Aorta (tissue), 5 donors: ENCODE measurements at regions not wholly inside any gene's neighbourhood (a gene's known extent, or its start where the extent isn't known, plus 50 kb on each side); places are given as distances from the start of the nearest gene placed in this dataset.

Experiments
- ATAC-seq: fragments of 200-7000 bp; cut with Tn5 transposase; one replicate; pipeline ENCODE4 v1.9.1; 2022; ENCODE audit warnings: moderate library complexity; ENCODE audit not compliant: low FRiP score
- DNase-seq, 2 donors: peaks; one replicate each; pipeline ENCODE4 v3.0.0-alpha.2; 2020
- H3K27ac ChIP-seq, 2 donors: one replicate each; pipeline ENCODE4 v1.5.1; 2013; ENCODE audit warnings: low read length in 2 of 2, mild to moderate bottlenecking in 2 of 2, moderate library complexity in 2 of 2, control low read depth in 1 of 2, inconsistent platforms in 1 of 2, low read depth in 1 of 2
- H3K27me3 ChIP-seq, 2 donors: one replicate each; pipeline ENCODE4 v1.6.1; 2013; ENCODE audit warnings: control low read depth in 1 of 2, low read length in 1 of 2, mild to moderate bottlenecking in 1 of 2, moderate library complexity in 1 of 2; ENCODE audit not compliant: insufficient read depth in 2 of 2, control insufficient read depth in 1 of 2
- H3K36me3 ChIP-seq, 2 donors: one replicate each; pipeline ENCODE4 v1.6.1; 2013; ENCODE audit warnings: control low read depth in 1 of 2, low read length in 1 of 2, mild to moderate bottlenecking in 1 of 2; ENCODE audit not compliant: insufficient read depth in 2 of 2, control insufficient read depth in 1 of 2
- H3K4me1 ChIP-seq, 2 donors: one replicate each; pipeline ENCODE4 v1.6.1; 2013; ENCODE audit warnings: low read length in 2 of 2, control low read depth in 1 of 2, mild to moderate bottlenecking in 1 of 2, moderate library complexity in 1 of 2; ENCODE audit not compliant: insufficient read depth in 2 of 2, control insufficient read depth in 1 of 2
- H3K4me3 ChIP-seq, 2 donors: one replicate each; pipeline ENCODE4 v1.5.1; 2013; ENCODE audit warnings: low read length in 2 of 2, control low read depth in 1 of 2, mild to moderate bottlenecking in 1 of 2
- H3K9me3 ChIP-seq: one replicate; pipeline ENCODE4 v1.6.1; 2013; ENCODE audit warnings: mild to moderate bottlenecking, low read length; ENCODE audit not compliant: control insufficient read depth
- WGBS, 2 donors: extraction: QIAGEN DNeasy Blood & Tissue Kit; methylation state at CpG; one replicate each; pipeline ENCODE4 v1.1.7; 2013; 5-methylcytosine and 5-hydroxymethylcytosine counted together
- intact Hi-C, 2 donors: fragments of 100-400 bp; cut with DNase I; formaldehyde crosslinking; loops; one replicate each; pipeline versions ENCODE4 v1.14.2 to v1.15.0; 2022
- donor health status: healthy with polysubstance abuse.
- donor health status: Bipolar disorder and iron deficiency.
- donor health status: DM: no; HTN: no; CAD: no.
- donor health status: DM: no; HTN: no; CAD: no.
- donor health status: DM: yes; HTN: yes; CAD: no.

- Histone ChIP-seq H3K4me3 (no peak overlapping the region), H3K4me1 (no peaks in the 10 kb centered on the region), H3K27ac (no peak overlapping the region), H3K9me3 (no peaks in the 10 kb centered on the region), H3K27me3 (no peaks in the 10 kb centered on the region), H3K36me3 (no peaks in the 10 kb centered on the region)
- WGBS, 2 donors = 45 to 63% methylated on average over 21 of the region's 21 CpGs
- no peak for DNase-seq
- no peak for ATAC-seq
- intact Hi-C loops = loop anchor here (5.0 to 10.0 kb wide), 4 partner anchors 107 to 360 kb away; no protein-coding TSS in a partner anchor
Measured at GRCh38 chrX:39904816-39905537, 192.8 kb downstream of the BCOR start.

GRCh38 chrX:39905538-39905891, 192.2 kb downstream of the BCOR start:
- intact Hi-C loops = loop anchor here (5.0 to 10.0 kb wide), 4 partner anchors 107 to 359 kb away; no protein-coding TSS in a partner anchor

GRCh38 chrX:39905946-39906345, 191.8 kb downstream of the BCOR start:
- Histone ChIP-seq H3K27me3 (no peaks in the 10 kb centered on the region), H3K4me1 (no peaks in the 10 kb centered on the region), H3K27ac (no peak overlapping the region), H3K4me3 (no peak overlapping the region), H3K36me3 (no peaks in the 10 kb centered on the region), H3K9me3 (no peaks in the 10 kb centered on the region)
- 47 to 68% methylated on average over 11 of the region's 11 CpGs for WGBS, 2 donors
- DNase-seq (peak in 1 of 2 donors; percentile 34), ATAC-seq (no peak)
- intact Hi-C loops = loop anchor here (5.0 to 10.0 kb wide), 4 partner anchors 106 to 359 kb away; no protein-coding TSS in a partner anchor

More at GRCh38 chrX:39905538-39905891, 192.2 kb downstream of the BCOR start:
- Histone ChIP-seq H3K4me3 (no peak overlapping the region), H3K9me3 (no peaks in the 10 kb centered on the region), H3K27me3 (no peaks in the 10 kb centered on the region), H3K4me1 (no peaks in the 10 kb centered on the region), H3K27ac (no peak overlapping the region), H3K36me3 (no peaks in the 10 kb centered on the region)
- no peak for ATAC-seq
- WGBS, 2 donors = 2 to 39% methylated on average over 14 of the region's 14 CpGs
- DNase-seq = no peak

GRCh38 chrX:39907964-39908661, 189.6 kb downstream of the BCOR start:
- no peaks in the 10 kb centered on the region for H3K36me3 ChIP-seq
- H3K4me3 ChIP-seq = no peak overlapping the region
- H3K27ac ChIP-seq = peak overlapping the region in 1 of 2 donors; percentile 89
- H3K9me3 ChIP-seq = no peaks in the 10 kb centered on the region
- ATAC-seq (peak; percentile 55), DNase-seq (peak; percentile 85 to 90)
- H3K4me1 ChIP-seq = no peaks in the 10 kb centered on the region
- intact Hi-C loops = loop anchor here (1.0 to 10.0 kb wide), 5 partner anchors 104 to 357 kb away; no protein-coding TSS in a partner anchor
- H3K27me3 ChIP-seq = no peaks in the 10 kb centered on the region
- 8 to 42% methylated on average over 16 of the region's 16 CpGs for WGBS, 2 donors

GRCh38 chrX:39909996-39910395, 187.8 kb downstream of the BCOR start:
- H3K4me1 ChIP-seq = no peaks in the 10 kb centered on the region
- no peaks in the 10 kb centered on the region for H3K36me3 ChIP-seq
- ATAC-seq = no peak
- H3K27me3 ChIP-seq = no peaks in the 10 kb centered on the region
- WGBS, 2 donors = 93 to 94% methylated on average over 5 of the region's 5 CpGs
- DNase-seq = peak in 1 of 2 donors; percentile 15
- no peaks in the 10 kb centered on the region for H3K9me3 ChIP-seq
- intact Hi-C loops = loop anchor here (5.0 to 10.0 kb wide), 4 partner anchors 102 to 355 kb away; no protein-coding TSS in a partner anchor
- H3K4me3 ChIP-seq = no peak overlapping the region
- no peak overlapping the region for H3K27ac ChIP-seq

GRCh38 chrX:39910651-39911050, 187.1 kb downstream of the BCOR start:
- Histone ChIP-seq H3K4me3 (no peak overlapping the region), H3K27me3 (no peaks in the 10 kb centered on the region), H3K4me1 (no peaks in the 10 kb centered on the region), H3K27ac (no peak overlapping the region), H3K9me3 (no peaks in the 10 kb centered on the region), H3K36me3 (no peaks in the 10 kb centered on the region)
- intact Hi-C loops = no loop called here
- ATAC-seq (no peak), DNase-seq (peak in 1 of 2 donors; percentile 26)
- WGBS, 2 donors = 89 to 97% methylated on average over 17 of the region's 17 CpGs

- ATAC-seq = no peak
- intact Hi-C loops = no loop called here
- WGBS, 2 donors = 89 to 93% methylated on average over 14 of the region's 14 CpGs
Measured at GRCh38 chrX:39911278-39911897, 186.4 kb downstream of the BCOR start.

GRCh38 chrX:39912126-39912525, 185.6 kb downstream of the BCOR start:
- H3K9me3 ChIP-seq = peaks cover under 1% of the 10 kb centered on the region
- intact Hi-C loops = no loop called here
- 83 to 95% methylated on average over 7 of the region's 7 CpGs for WGBS, 2 donors

More at GRCh38 chrX:39911278-39911897, 186.4 kb downstream of the BCOR start:
- Histone ChIP-seq H3K4me1 (no peaks in the 10 kb centered on the region), H3K36me3 (no peaks in the 10 kb centered on the region), H3K4me3 (no peak overlapping the region), H3K9me3 (no peaks in the 10 kb centered on the region), H3K27ac (no peak overlapping the region), H3K27me3 (no peaks in the 10 kb centered on the region)
- DNase-seq = no peak

More at GRCh38 chrX:39912126-39912525, 185.6 kb downstream of the BCOR start:
- H3K27me3 ChIP-seq = no peaks in the 10 kb centered on the region
- DNase-seq = peak in 1 of 2 donors; percentile 24
- H3K4me1 ChIP-seq = no peaks in the 10 kb centered on the region
- no peak overlapping the region for H3K4me3 ChIP-seq
- no peak overlapping the region for H3K27ac ChIP-seq
- H3K36me3 ChIP-seq = no peaks in the 10 kb centered on the region
- ATAC-seq = no peak
